ENCODE measurements at regions not wholly inside any gene's neighbourhood (a gene's known extent, or its start where the extent isn't known, plus 50 kb on each side); places are given as distances from the start of the nearest gene placed in this dataset.
A peak's percentile ranks its signal among the peaks of the same experiment; 100 is the strongest.
"Not testable (repeated sequence)": the region's sequence is repeated elsewhere in the genome, so short reads cannot be mapped to it uniquely, and the experiment has no call there.

- peak; percentile 10 to 14 for DNase-seq (ENCODE audit: low read depth in 2 of 2)
Measured at GRCh38 chr18:60892441-60892840, 440.8 kb upstream of the CDH20 start.

- DNase-seq (ENCODE audit: low read depth in 2 of 2) = peak; percentile 17 to 25
Measured at GRCh38 chr18:60892855-60893254, 440.4 kb upstream of the CDH20 start.

DNA sequence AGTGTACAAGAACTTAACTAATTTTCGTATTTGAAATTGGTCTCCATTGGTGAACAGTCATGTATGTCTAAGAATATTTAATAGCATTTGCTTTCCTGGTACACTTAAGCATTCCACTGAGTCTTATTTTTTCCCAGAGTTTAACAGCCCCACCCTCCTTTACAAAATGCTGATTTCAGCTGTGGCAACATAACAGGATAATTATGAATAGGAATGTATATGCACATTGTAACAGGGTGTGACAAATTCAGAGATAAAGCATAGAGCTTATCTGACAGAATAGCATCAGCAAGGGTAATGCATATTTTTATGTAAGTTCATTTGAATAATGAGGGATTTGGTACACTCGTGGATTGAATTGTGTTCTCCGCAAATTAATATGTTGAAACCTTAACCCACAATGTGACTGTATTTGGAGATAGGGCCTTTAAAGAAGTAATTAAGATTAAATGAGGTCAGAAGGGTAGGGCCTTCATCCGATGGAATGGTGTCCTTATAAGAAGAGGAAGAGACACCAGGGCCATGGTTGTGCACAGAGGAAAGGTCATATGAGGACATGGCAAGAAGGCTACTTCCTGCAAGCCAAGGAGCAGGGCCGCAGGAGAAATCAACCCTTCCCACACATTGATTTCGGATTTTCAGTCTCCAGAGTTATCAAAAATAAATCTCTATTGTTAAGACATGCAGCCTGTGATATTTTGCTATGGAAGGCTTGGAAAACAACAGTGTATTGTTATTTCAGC lies 439.7 kb upstream of the CDH20 start:
- DNase-seq (ENCODE audit: low read depth in 2 of 2) = no peak

DNA sequence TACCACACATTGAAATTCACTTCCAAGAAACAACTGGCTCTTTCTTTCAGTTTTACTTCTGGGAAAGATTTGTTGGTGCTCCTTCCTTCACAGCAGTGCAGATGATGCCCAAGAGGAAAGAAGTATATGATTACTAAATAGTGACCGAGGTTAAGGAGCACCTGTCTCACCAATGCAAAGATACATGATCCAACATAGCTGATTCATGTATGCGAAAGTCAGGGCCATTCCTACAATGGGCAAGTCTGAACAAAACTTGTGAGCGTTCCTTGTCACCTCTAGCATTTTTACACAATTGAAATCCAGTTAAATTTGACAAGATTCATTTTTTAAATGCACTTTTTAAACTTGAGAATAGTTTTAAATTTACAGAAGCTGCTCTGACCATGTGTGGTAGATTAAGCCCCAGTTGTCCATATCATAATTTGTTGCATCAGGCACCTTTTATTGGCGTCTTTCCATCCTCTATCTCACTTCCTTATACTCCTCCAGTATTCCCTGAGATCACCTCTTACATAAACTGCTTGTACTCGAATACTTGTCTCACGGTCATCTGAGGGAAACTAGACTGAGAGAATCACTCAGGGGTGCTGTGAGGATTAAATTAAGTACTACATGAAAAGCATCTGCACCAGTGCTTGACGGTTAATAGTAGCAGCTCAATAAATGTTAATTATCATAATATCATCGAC lies 438.8 kb upstream of the CDH20 start:
- no peak for DNase-seq (ENCODE audit: low read depth in 2 of 2)

GRCh38 chr18:60895181-60895580 lies 438.0 kb upstream of the CDH20 start:
- DNase-seq (ENCODE audit: low read depth in 2 of 2) = no peak

- no peak for DNase-seq (ENCODE audit: low read depth in 2 of 2)
Measured at GRCh38 chr18:60898111-60898510, 435.1 kb upstream of the CDH20 start.

GRCh38 chr18:60905699-60906098 lies 427.5 kb upstream of the CDH20 start:
- DNase-seq (ENCODE audit: low read depth in 2 of 2) = no peak

GRCh38 chr18:60910534-60910933 lies 422.7 kb upstream of the CDH20 start:
- no peak for DNase-seq (ENCODE audit: low read depth in 2 of 2)

- no peak for DNase-seq (ENCODE audit: low read depth in 2 of 2)
Measured at GRCh38 chr18:60911504-60911903, 421.7 kb upstream of the CDH20 start.

DNA sequence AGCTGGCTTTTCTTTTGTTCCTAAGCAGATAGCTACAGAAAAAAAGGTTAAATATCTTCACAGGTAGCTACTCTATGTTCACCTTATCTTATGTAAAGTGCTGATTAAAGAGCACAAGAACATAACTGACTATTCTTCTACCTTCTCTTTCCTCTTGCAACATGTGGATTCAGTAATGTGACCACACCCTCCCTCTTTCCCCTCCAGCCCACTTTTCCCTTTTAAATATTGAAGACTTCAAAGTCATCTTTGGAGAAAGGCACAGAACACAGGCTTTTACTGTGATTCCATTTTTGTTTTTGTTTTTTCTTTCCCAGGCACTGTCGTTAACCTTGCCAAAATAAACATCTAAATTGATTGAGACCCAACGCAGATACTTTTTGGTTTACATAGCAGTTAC lies 418.1 kb upstream of the CDH20 start:
- DNase-seq (ENCODE audit: low read depth in 2 of 2) = no peak

DNA sequence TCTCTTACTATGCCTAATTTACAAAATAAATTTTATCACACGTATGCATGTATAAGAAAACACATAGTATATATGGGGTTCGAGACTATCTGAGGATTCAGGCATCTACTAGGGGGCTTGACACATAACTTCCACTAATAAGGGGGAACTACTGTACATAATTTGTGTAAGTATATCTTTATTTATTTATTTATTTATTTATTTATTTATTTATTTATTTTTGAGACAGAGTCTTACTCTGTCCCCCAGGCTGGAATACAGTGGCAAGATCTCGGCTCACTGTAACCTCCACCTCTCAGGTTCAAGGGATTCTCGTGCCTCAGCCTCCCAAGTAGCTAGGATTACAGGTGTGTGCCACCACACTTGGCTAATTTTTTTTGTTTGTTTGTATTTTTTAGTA lies 414.4 kb upstream of the CDH20 start:
- not testable (repeated sequence) for DNase-seq (ENCODE audit: low read depth in 2 of 2)

DNA sequence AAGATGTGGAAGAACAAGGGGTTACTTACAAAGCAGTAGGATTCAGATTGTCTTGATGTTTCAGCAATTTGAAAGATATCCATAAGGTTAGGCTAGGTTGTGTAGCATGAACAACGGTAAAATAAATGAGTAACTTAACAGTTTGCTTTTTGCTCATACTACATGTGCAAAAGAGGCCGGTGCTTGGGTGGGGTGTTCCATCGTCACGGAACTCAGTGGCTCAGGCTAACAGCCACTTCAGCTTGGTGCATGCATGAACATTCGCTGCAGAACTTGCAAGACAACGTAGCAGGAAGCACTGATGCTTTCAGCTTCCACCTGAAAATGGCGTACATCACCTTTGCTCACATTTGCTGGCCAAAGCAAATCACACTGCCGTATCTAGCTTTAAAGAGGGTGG lies 407.3 kb upstream of the CDH20 start:
- DNase-seq (ENCODE audit: low read depth in 2 of 2) = no peak

DNA sequence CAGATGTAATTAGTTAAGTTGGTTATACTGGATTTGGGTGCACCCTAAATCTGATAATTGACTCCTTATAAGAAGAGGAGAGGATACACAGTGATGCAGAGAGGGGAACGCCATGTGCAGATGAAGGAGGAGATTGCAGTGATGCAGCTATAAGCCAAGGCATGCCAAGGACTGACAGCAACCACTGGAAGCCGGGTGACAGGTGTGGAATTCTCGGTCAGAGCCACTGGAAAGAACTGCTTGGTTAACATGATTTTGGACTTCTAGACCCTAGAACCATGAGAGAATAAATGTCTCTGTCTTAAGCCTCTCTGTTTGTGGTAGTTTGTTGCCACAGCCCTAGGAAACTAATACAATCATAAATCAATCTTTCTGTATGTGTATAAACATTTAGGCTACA lies 403.3 kb upstream of the CDH20 start:
- DNase-seq (ENCODE audit: low read depth in 2 of 2) = no peak

GRCh38 chr18:60935041-60935910 lies 398.0 kb upstream of the CDH20 start:
- DNase-seq (ENCODE audit: low read depth in 2 of 2) = peak; percentile 8 to 13

- no peak for DNase-seq (ENCODE audit: low read depth in 2 of 2)
Measured at GRCh38 chr18:60936101-60936500, 397.1 kb upstream of the CDH20 start.

- DNase-seq (ENCODE audit: low read depth in 2 of 2) = no peak
Measured at GRCh38 chr18:60943297-60943696, 389.9 kb upstream of the CDH20 start.

GRCh38 chr18:60950634-60951033 lies 382.6 kb upstream of the CDH20 start:
- no peak for DNase-seq (ENCODE audit: low read depth in 2 of 2)

GRCh38 chr18:60951091-60951490 lies 382.1 kb upstream of the CDH20 start:
- DNase-seq (ENCODE audit: low read depth in 2 of 2) = no peak

GRCh38 chr18:60962625-60963024 lies 370.6 kb upstream of the CDH20 start:
- DNase-seq (ENCODE audit: low read depth in 2 of 2) = no peak

- DNase-seq (ENCODE audit: low read depth in 2 of 2) = no peak
Measured at GRCh38 chr18:60965856-60966255, 367.4 kb upstream of the CDH20 start.

DNA sequence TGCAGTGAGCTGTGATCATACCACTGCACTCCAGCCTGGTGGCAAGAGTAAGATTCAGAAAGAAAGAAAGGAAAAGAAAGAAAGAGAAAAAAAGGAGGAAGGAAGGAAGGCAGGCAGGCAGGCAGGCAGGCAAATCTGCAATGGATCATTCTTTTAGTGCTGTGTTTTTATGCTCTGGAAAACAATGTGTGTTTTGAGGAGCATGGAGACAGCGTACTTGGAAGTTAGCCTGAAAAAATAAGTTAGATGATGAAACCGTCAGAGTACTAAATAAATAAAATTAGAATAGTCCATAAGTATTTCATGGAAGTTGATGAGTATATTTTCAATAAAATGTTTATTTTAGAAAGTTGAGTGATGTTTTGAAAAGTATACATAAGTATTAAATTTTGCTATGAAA lies 366.4 kb upstream of the CDH20 start:
- no peak for DNase-seq (ENCODE audit: low read depth in 2 of 2)

- no peak for DNase-seq (ENCODE audit: low read depth in 2 of 2)
Measured at GRCh38 chr18:60975420-60975819, 357.8 kb upstream of the CDH20 start.

- DNase-seq (ENCODE audit: low read depth in 2 of 2) = no peak
Measured at GRCh38 chr18:60976976-60977375, 356.3 kb upstream of the CDH20 start.

Data from fibroblast of skin of left quadriceps (primary cell).